GM18907 (cell line): ENCODE measurements at regions not wholly inside any gene's neighbourhood (a gene's known extent, or its start where the extent isn't known, plus 50 kb on each side); places are given as distances from the start of the nearest gene placed in this dataset.
A peak's percentile ranks its signal among the peaks of the same experiment; 100 is the strongest.

ENCODE experiments used
- ATAC-seq: cut with Tn5 transposase; IDR thresholded peaks from one replicate; pipeline ENCODE4 v1.9.1; 2021; ENCODE audit warnings: mild to moderate bottlenecking, moderate library complexity; ENCODE audit not compliant: unreplicated experiment

DNA sequence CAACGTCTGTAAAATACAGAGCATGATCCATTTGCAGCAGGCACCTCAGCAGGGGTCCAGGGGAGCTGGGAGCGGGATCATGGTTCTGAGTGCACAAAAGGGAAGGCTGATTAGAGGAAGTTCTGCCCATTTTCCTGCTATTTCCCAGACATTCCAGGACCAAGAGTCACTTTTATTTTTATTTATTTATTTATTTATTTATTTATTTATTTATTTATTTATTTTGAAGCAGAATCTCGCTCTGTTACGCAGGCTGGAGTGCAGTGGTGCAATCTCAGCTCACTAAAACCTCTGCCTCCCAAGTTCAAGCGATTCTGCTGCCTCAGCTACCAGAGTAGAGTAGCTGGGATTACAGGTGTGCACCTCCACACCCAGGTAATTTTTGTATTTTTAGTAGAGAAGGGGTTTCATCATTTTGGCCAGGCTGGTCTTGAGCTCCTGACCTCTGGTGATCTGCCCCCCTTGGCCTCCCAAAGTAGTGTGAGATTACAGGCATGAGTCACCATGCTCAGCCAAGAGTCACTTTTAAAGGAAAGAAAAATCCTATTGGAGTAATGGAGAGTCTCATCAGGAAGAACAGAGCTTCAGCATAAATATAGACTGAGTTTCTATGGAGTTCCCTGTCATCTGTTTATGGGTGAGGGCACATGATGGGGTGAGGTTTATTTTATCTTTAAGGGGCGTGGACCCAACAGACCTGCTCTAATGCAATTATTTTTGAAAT, 355.2 kb downstream of the HAPSTR1 start:
- no peak for ATAC-seq

DNA sequence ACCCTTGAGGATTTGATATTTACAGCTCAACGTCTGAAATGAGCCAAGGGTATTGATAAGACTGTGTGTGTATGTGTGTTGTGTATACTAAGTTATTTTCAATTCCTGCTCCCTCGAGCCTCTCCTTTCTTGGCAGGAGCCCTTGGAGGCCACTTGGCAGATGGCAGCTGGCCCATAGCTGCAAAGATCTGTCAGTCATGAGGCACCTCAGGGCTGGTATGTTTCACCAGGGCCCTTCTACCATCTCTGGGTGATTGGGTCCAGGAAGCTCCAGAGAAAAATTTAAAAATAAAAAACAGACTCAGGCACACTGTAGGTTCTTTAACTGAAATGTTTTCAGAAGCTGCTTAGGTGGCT, 355.7 kb downstream of the HAPSTR1 start:
- ATAC-seq: no peak

DNA sequence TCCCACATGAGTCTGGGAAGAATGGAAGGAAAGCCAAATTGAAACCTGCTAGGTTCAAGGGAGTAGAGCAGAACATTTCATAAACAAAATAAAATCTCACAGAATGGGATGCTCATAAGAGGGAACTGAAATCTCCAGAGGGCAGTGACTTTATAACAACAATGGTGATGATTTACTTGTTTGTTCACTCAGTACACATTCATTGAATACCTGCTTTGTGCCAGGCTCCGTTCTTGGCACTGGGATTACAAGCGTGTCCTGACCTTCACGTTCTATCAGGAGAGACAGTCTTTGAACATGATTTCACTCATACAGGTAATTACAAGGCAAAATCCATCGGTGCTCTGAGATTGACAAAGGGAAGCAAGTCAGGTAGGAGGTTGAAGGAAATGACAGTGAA, 356.3 kb downstream of the HAPSTR1 start:
- ATAC-seq: no peak

DNA sequence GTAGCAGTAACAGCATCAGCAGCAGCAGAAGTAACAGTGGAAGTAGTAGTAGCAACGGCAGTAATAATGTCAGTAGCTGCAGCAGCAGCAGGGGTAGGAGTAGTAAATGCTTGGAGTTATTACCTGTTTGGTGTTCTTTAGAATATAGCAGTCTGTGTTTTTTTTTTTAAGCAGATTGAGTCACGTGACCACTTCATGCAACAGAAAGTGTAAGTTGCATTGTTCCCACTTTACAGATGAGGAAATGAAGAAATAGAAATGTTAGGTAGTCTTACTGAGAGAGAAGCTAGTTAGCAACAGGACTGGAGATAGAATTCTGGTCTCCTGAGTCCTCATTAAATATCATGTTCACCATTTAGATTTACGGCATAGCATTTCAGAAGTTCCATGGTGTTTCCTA, 358.2 kb downstream of the HAPSTR1 start:
- ATAC-seq: no peak

DNA sequence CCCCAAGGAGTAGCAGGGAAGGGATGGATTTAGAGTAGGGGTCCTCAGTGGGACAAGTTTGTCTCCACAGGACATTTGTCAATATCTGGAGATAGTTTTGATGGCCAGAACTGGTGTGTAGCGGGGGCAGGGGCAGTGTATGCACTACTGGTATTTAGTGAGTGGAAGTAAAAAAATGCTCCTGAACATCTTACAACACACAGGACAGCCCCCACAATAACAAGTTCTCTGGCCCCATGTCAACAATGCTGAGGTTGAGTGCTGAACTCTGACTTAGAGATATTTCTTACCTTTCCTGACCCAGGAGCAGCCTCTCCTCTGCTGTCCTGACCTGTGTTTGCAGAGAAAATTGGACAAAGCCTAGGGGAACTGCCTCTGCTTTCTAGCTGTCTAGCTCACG, 365.8 kb downstream of the HAPSTR1 start:
- no peak for ATAC-seq

DNA sequence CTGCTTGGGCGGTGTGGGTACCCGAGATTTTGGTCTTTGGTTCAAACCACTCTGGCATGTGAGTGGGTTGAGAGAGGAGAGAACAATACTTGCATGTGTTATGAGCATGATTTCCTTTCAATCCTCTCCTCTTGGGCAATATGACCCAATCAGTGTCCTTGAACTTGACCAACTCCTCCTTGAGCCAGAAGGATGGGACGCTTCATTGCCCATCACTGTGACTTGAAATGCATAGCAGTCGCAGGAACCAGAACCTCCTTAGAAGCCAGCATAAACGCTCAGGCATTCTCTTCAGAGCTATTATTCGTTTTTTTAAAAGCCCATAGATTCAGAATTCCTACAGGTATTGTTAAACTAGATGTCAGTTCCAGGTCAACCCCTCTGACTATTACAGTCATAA, 367.4 kb downstream of the HAPSTR1 start:
- ATAC-seq: no peak

DNA sequence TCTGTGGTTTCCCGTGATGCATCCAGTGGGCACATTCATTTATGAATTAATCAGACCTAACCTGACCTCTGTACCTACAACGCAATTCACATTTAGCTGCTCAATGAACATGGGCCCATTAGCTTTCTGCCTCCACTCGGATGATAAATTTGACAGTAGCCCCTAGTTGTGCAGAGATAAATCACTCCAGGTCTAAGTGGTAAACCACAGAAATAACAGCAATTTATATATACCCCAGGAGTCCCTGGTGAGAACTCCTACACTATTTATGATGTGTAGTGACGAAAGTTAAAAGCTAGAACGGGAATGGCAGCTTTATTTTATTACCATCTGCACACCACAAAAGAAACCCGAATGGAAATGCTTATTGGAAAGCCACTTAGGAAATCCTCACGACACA, 371.5 kb downstream of the HAPSTR1 start:
- no peak for ATAC-seq

DNA sequence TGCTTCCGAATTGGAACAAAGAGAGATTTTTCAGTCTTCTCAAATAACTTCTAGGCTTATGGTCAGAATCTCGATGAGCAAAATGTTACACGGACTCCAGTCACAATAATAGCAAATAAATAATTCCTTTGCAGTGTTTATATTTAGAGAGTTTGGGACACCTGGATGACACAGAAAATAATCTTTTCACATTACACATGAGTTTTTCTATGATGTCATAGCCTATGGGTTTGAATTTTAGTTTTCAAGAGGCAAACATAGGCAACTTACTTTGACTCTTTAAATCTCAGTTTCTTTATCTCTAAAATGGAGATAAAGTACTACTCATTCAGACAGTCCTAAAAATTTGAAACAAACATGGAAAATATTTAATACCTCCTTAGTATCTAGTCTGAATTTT, 372.0 kb downstream of the HAPSTR1 start:
- ATAC-seq: no peak

DNA sequence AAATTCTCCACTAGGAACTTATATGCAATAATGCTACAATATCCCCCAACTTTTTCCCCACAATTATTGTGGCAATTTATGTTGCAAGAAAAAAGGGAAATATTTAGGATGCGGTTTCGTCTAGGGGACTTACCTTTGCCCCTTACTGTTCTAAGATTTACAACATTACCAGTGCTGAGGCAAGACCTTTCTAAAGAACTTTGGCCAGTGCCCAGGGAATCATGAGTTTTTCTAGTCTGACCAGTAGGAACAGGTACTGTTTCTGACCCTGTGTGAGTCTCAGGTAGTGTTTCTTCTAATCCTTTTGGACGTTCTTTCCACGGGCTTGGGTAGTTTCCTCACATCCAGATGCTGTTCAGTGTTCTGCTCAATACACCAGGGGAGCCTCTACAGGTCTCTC, 373.7 kb downstream of the HAPSTR1 start:
- no peak for ATAC-seq

DNA sequence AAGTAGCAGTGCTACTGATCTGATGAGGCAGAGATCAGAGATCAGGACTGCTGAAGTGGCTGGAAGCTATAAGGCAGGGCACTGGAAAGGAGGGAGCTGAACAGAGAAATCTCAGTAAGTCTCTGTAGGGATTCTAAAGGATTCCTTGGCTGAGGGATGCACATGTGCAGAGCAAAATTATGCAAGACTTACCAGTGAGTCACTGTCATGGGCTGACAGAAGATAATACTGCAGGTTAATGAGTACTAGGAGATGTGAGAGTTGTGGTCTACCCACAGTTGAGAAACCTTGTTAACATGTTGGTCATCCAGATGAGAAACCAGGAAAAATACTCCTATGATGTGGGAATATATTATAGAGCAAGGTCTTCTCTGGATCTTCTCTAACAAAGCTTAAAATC, 378.1 kb downstream of the HAPSTR1 start:
- ATAC-seq: no peak

DNA sequence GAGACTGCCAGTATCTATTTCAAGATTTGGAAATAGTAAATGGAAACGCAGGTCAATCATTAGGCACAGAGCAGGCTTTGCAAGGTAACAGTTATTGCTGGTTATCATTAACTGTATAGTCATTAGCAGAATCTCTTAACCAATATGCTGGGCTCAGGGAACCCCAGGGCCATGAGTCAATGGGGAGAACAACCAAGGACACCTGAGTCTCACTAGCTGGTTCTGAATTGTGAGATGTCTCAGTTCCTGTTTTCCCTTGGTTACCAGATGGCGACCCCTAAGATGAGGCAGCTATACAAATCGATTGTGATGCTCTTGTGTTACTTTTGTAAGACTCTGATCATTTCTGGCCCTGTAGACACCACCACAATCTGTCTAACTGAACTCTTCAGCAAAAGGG, 385.3 kb downstream of the HAPSTR1 start:
- ATAC-seq: peak; percentile 89

DNA sequence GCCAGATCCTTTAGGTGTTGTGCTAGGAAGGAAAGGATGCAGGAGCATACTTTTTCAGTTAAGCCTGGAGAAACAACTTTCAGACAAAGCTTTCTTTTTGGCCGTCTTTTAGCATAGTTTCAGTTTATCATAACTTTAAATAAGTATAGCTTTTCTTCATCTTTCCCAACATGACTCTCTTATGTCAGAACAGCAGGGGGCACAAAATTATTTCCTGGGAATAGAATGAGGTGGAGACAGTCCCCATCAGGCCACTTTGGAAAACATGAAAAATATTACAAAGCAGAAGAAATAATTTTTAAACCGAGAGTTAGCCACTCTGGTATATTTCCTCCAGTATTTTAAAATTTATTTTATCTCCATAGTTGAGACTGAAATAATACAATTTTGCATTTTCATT, 387.6 kb downstream of the HAPSTR1 start:
- no peak for ATAC-seq

DNA sequence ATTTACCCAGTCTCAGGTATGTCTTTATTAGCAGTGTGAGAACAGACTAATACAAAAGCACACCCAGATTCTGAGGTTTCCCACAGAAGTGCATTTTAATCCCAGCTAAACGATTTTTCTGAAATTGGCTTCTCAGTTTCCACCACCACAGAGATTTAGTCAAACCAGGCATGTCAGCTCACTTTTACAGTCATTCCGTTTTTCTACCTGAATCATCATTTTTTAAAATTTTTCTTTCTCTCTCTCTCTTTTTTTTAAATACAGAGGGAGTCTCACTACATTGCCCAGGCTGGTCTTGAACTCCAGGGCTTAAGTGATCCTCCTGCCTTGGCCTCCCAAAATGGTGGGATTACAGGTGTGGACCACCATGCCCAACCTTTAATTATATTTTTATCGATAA, 389.1 kb downstream of the HAPSTR1 start:
- no peak for ATAC-seq

DNA sequence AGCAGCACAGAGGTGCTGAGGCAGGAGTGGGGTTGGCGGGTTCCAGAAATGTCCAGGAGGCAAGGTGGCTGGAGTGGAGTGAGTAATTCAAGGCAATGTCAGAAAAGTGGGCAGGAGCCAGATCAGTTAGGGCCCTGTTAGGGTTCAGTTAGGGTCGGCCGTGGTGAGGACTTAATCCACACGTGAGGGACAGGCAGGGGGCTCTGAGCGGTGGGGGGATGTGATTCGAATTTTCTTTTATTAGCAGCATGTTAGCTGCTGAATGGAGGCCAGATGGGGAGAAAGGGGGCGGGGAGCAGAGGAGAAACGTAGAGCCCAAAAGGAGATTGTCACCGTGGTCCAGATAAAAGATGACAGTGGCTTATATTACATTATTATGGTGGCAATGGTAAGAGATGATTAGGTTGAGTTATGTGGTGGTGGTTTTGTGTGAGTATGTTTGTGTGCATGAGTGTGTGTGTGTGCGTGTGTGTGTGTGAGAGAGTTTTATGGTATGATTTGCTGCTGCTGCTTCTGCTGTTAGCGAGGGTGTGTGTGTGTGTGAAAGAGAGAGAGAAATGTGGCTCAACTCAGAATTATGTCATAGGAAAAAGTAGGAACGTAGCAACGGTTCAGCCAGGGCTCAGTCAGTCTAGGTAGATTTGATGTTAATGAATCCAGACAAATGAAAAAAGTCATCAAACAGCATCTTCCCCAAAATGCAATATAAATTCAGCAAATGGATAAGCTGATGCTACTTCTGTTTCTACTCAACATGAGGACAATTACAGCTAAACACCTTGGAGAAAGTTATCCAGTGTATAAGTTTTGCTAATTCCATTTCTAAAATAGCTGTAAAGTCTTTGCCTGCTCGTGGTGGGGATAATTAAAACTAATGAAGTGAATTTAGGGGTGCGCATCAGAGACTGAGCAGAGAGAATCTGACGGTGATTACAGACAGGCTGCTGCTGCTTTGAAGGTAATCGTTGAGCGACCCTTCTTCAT, 390.6 kb downstream of the HAPSTR1 start:
- no peak for ATAC-seq

DNA sequence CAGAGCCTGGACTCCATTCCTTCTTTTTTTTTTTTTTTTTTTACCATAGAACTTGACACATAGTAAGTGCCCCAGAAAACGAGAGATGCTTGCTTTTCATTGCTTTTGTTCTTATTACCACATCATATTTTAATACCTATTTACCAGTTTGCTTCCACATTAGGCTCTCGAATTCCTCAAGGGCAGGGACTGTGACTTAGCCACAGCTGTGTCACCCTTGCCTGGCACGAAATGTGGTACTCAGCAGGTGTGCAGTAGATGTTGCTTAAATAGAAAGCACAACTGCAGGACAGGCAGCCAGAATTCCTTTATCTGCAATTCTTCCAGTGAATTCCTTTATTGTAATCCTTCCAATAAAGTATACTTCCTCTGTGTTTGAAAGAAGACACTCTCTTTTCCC, 393.0 kb downstream of the HAPSTR1 start:
- no peak for ATAC-seq

DNA sequence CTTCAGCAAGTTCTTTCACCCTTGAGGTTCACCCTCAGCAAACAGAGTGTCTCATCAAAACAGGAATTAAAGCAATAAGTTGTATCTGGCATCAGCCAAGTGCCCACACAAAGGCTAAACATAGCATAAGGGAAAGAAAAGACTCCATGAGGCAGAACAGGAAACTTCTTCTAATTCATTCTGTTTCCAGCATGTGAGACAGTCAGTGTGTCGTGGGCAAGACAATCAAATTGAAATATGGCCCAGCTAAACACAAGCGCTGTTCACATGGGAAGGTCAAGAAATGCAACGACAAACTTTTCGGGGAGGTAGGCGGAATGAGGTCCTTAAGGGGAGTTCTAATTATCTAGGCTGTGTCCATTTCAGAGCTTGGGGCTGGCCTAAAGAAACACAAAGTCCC, 393.4 kb downstream of the HAPSTR1 start:
- ATAC-seq: no peak

DNA sequence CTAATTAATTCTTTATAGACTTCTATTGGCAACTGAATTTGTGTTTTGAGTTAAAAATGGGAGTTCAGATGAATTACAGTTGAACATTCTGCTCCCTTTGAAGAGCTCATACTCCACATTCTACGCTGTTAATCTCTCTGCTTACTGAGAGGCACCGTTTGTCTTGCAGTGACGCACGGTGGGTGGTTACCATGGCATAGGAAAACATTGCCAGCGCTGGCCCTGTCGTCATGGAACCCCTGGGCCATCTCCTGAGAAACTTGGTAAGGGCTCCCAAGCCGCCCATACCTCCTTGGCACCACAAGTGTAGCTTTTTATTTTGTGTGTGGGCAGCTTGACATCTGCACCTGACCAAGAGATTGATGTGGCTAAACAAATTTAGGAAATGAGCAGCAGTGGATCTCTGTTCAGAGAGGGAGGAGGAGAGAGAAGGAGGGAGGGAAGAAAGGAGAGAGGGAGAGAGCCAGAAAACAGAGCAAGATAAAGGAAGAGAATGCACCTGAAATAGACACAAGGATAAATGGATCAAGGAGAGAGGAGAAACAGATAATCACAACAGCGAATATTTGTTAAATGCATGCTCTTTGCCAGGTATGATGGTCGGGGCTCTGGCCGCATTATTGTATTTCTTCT, 398.5 kb downstream of the HAPSTR1 start:
- ATAC-seq: no peak

DNA sequence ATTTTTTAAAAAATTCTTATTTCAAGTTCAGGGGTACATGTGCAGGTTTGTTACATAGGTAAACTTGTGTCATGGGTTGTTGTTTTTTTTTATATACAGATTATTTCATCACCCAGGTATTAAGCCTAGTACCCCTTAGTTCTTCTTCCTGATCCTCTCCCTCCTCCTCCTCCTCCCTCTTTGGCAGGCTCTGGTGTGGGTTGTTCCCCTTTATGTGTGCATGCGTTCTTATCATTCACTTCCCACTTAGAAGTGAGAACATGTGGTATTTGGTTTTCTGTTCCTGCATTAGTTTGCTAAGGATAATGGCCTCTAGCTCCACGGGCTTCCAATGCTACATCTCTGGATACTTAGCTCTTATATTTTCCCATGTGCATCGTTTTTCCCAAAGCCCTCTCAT, 404.4 kb downstream of the HAPSTR1 start:
- no peak for ATAC-seq

DNA sequence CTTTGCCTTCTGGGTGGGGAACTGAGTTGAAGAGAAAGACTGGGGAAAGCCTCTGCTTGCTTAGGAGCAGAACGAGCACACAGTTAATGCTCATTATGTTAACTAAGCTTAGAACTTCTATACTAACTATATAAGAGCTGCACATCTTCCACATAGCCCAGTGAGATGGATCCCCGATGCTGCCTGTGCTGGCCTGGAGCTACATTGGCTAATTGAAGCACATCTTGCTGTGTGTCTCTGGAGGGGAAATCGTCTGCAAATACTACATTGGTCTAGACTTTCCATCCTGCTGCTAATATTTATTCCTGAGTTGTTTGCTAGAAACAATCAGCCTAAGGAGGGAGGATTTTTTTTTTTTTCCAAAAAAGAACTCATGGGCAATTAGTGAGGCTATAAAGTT, 406.3 kb downstream of the HAPSTR1 start:
- no peak for ATAC-seq

DNA sequence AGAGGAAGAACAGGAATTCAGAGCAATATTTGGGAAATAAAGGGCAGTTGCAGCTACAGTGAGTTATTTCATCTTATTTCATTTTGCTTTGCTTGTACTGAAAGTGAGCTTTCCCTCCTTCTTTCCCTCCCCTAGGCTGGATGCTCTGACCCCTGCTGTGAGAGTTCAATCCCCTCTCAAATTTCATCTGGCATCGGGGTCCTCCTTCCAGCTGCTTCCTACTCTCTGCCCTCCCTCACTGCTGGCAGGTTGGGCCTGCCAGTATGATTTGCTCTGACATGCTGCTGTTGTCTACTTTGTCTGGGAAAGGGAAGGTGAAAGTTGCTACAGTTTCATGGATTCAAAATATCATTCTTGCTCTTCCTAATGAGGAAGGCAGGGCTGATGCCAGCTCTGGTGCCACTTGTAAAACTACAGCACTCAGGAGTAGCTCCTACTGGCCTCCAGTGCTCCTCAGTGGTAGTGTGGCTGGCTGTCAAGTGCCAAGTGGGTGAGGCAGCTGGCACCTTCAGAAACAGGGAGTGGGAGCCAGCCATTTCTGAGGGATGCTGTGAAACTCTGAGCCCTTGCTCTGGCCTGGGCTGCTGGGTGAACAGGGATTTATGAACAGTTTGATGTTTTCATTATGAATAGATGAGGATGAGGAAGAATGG, 408.6 kb downstream of the HAPSTR1 start:
- no peak for ATAC-seq

DNA sequence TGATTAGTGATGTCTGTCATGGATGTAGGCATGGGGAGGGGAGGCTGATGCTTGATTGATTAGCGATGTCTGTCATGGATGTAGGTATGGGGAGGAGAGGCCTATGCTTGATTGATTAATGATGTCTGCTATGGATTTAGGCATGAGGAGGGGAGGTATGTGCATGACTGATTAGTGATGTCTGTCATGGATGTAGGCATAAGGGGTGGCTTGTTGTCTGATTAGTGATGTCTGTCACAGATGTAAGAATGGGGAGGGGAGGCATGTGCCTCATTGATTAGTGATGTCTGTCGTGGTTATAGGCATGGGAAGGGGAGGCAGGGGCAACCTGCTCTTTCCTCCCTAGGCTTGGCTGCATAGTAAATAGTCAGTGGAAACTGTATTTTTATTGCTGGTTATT, 409.4 kb downstream of the HAPSTR1 start:
- ATAC-seq: no peak
